Neural progenitor cell (in vitro differentiated cells): ENCODE measurements at regions not wholly inside any gene's neighbourhood (a gene's known extent, or its start where the extent isn't known, plus 50 kb on each side); places are given as distances from the start of the nearest gene placed in this dataset.

Source experiments
- DNase-seq: peaks from one replicate; pipeline ENCODE4 v3.0.0-alpha.2; 2016; ENCODE audit warnings: low spot score
- H2AFZ ChIP-seq: fragments of 200-600 bp; sonication (generic); replicated peaks from 2 replicates; pipeline ENCODE4 v1.6.1; 2016; ENCODE audit warnings: antibody characterized with exemption
- H3F3A ChIP-seq: fragments of 200-600 bp; sonication (generic); 2 replicates; pipeline ENCODE4 v1.6.1; 2016; ENCODE audit warnings: antibody characterized with exemption, low read depth
- H3K27ac ChIP-seq: fragments of 200-600 bp; sonication (generic); 2 replicates; pipeline ENCODE4 v1.5.1; 2016; ENCODE audit warnings: mild to moderate bottlenecking
- H3K27me3 ChIP-seq: fragments of 200-600 bp; sonication (generic); 2 replicates; pipeline ENCODE4 v1.6.1; 2016; ENCODE audit warnings: mild to moderate bottlenecking, moderate library complexity
- H3K36me3 ChIP-seq: fragments of 200-600 bp; sonication (generic); 2 replicates; pipeline ENCODE4 v1.5.1; 2016
- H3K4me1 ChIP-seq: fragments of 200-600 bp; sonication (generic); 2 replicates; pipeline ENCODE4 v1.6.1; 2016; ENCODE audit warnings: mixed run types
- H3K4me2 ChIP-seq: fragments of 200-600 bp; sonication (generic); 2 replicates; pipeline ENCODE4 v1.6.1; 2016
- H3K4me3 ChIP-seq: fragments of 200-600 bp; sonication (generic); 2 replicates; pipeline ENCODE4 v1.5.1; 2016
- H3K79me2 ChIP-seq: fragments of 200-600 bp; sonication (generic); 2 replicates; pipeline ENCODE4 v1.6.1; 2016; ENCODE audit warnings: low read depth
- H3K9ac ChIP-seq: fragments of 200-600 bp; sonication (generic); 2 replicates; pipeline ENCODE4 v1.6.1; 2016
- H3K9me3 ChIP-seq: fragments of 200-600 bp; sonication (generic); 2 replicates; pipeline ENCODE4 v1.5.1; 2016; ENCODE audit warnings: low read depth
- H4K20me1 ChIP-seq: fragments of 200-600 bp; sonication (generic); 2 replicates; pipeline ENCODE4 v1.6.1; 2016; ENCODE audit warnings: low read depth
- H3K27ac Mint-ChIP-seq: 3 replicates; pipeline ENCODE4 v1.8.0; 2021; ENCODE audit warnings: mixed read lengths
- H3K27me3 Mint-ChIP-seq: 2 replicates; pipeline ENCODE4 v1.8.0; 2022; ENCODE audit warnings: low read depth, mild to moderate bottlenecking, inconsistent platforms, moderate library complexity, mixed read lengths; ENCODE audit not compliant: insufficient read depth
- H3K36me3 Mint-ChIP-seq: 3 replicates; pipeline ENCODE4 v1.8.0; 2021; ENCODE audit warnings: mixed read lengths
- H3K4me1 Mint-ChIP-seq: 3 replicates; pipeline ENCODE4 v1.8.0; 2021; ENCODE audit warnings: mixed read lengths
- H3K4me3 Mint-ChIP-seq: 3 replicates; pipeline ENCODE4 v1.8.0; 2021; ENCODE audit warnings: mild to moderate bottlenecking, moderate library complexity, mixed read lengths
- H3K9me3 Mint-ChIP-seq: 3 replicates; pipeline ENCODE4 v1.8.0; 2020; ENCODE audit warnings: mixed read lengths
- CTCF ChIP-seq: fragments of 200-600 bp; sonication (generic); IDR thresholded peaks from 2 replicates; pipeline ENCODE4 v1.5.1; 2017; ENCODE audit warnings: antibody characterized with exemption, mild to moderate bottlenecking
- EZH2 ChIP-seq: fragments of 200-600 bp; sonication (generic); IDR thresholded peaks from 2 replicates; pipeline ENCODE4 v1.6.1; 2017; ENCODE audit warnings: antibody characterized with exemption, mild to moderate bottlenecking, moderate library complexity
- EZH2phosphoT487 ChIP-seq: fragments of 200-600 bp; sonication (generic); IDR thresholded peaks from 2 replicates; pipeline ENCODE4 v1.6.1; 2017; ENCODE audit warnings: antibody characterized with exemption

GRCh38 chr12:96136725-96137378 is 57.3 kb upstream of the ELK3 start:
- peaks cover 8% of the 10 kb centered on the region for H3K9me3 Mint-ChIP-seq
- Histone ChIP-seq H3K4me1 (no peaks in the 10 kb centered on the region), H3K27ac (no peak overlapping the region), H3K9ac (no peak overlapping the region), H3K79me2 (no peaks in the 10 kb centered on the region), H3K27me3 (no peaks in the 10 kb centered on the region), H3F3A (no peaks in the 10 kb centered on the region), H4K20me1 (no peaks in the 10 kb centered on the region), H2AFZ (no peak overlapping the region), H3K9me3 (no peaks in the 10 kb centered on the region), H3K36me3 (no peaks in the 10 kb centered on the region), H3K4me3 (no peak overlapping the region), H3K4me2 (no peak overlapping the region)
- H3K36me3 Mint-ChIP-seq, result no peaks in the 10 kb centered on the region
- H3K4me3 Mint-ChIP-seq, result no peak overlapping the region
- peaks cover 5% of the 10 kb centered on the region for H3K27me3 Mint-ChIP-seq
- TF ChIP-seq EZH2phosphoT487 (no peak), CTCF (no peak), EZH2 (no peak)
- H3K4me1 Mint-ChIP-seq, result peaks cover 2% of the 10 kb centered on the region
- H3K27ac Mint-ChIP-seq, result no peak overlapping the region
- DNase-seq, result no peak

GRCh38 chr12:96140174-96140573 is 54.0 kb upstream of the ELK3 start:
- Mint-ChIP-seq H3K27me3 (peaks cover 3% of the 10 kb centered on the region), H3K4me1 (peaks cover 13% of the 10 kb centered on the region), H3K4me3 (no peak overlapping the region), H3K27ac (peak overlapping the region; percentile 88), H3K36me3 (peaks cover 2% of the 10 kb centered on the region), H3K9me3 (peaks cover 13% of the 10 kb centered on the region)
- Histone ChIP-seq H3K9ac (no peak overlapping the region), H3K79me2 (no peaks in the 10 kb centered on the region), H3K9me3 (no peaks in the 10 kb centered on the region), H3K27me3 (no peaks in the 10 kb centered on the region), H3K4me3 (no peak overlapping the region), H3K4me1 (peaks cover 7% of the 10 kb centered on the region), H3F3A (no peaks in the 10 kb centered on the region), H2AFZ (no peak overlapping the region), H3K36me3 (no peaks in the 10 kb centered on the region), H4K20me1 (no peaks in the 10 kb centered on the region), H3K4me2 (no peak overlapping the region), H3K27ac (no peak overlapping the region)
- TF ChIP-seq EZH2 (no peak), EZH2phosphoT487 (no peak), CTCF (no peak)
- DNase-seq, result no peak

- Histone ChIP-seq H3K4me2 (no peak overlapping the region), H3K4me3 (no peak overlapping the region), H3K27ac (no peak overlapping the region), H3K79me2 (no peaks in the 10 kb centered on the region), H3K27me3 (no peaks in the 10 kb centered on the region), H2AFZ (no peak overlapping the region), H3F3A (no peaks in the 10 kb centered on the region), H3K9me3 (no peaks in the 10 kb centered on the region), H3K9ac (no peak overlapping the region), H3K36me3 (no peaks in the 10 kb centered on the region), H4K20me1 (no peaks in the 10 kb centered on the region), H3K4me1 (peaks cover 7% of the 10 kb centered on the region)
- Mint-ChIP-seq H3K4me1 (peaks cover 13% of the 10 kb centered on the region), H3K27ac (no peak overlapping the region), H3K27me3 (peaks cover 5% of the 10 kb centered on the region), H3K9me3 (peaks cover 13% of the 10 kb centered on the region), H3K4me3 (no peak overlapping the region), H3K36me3 (peaks cover 2% of the 10 kb centered on the region)
- TF ChIP-seq CTCF, result no peak
- TF ChIP-seq EZH2phosphoT487, result no peak
- TF ChIP-seq EZH2, result no peak
- no peak for DNase-seq
These were observed 52.8 kb upstream of the ELK3 start for GRCh38 chr12:96141216-96141912.
